GM12875 (cell line): ENCODE measurements at regions not wholly inside any gene's neighbourhood (a gene's known extent, or its start where the extent isn't known, plus 50 kb on each side); places are given as distances from the start of the nearest gene placed in this dataset.

Experiments used
- H3K4me3 ChIP-seq: one replicate; pipeline ENCODE4 v1.5.1; 2011; ENCODE audit warnings: low read depth, low read length, control low read depth
- TF ChIP-seq, protein P1 (sequence below): IDR thresholded peaks from 2 replicates; pipeline ENCODE4 v1.5.1; 2011; ENCODE audit warnings: low read depth, mild to moderate bottlenecking, control low read depth, inconsistent platforms, low read length, moderate library complexity, borderline replicate concordance; ENCODE audit not compliant: insufficient read depth

DNA sequence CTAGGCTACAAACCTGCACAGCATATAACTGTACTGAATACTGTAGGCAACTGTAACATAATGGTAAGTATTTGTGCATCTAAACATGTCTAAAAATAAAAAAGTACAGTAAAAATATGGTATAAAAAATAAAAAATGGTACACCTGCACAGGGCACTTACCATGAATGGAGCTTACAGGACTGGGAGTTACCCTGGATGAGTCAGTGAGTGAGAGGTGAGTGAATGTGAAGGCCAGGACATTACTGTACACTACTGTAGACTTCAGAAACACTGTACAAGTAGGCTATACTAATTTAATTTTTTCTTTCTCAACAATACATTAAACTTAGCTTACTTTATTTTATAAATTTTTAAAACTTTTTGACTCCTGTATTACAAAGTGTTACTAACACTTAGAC is 265.3 kb downstream of the KLF13 start:
- no peak overlapping the region for H3K4me3 ChIP-seq
- TF ChIP-seq, protein P1, sequence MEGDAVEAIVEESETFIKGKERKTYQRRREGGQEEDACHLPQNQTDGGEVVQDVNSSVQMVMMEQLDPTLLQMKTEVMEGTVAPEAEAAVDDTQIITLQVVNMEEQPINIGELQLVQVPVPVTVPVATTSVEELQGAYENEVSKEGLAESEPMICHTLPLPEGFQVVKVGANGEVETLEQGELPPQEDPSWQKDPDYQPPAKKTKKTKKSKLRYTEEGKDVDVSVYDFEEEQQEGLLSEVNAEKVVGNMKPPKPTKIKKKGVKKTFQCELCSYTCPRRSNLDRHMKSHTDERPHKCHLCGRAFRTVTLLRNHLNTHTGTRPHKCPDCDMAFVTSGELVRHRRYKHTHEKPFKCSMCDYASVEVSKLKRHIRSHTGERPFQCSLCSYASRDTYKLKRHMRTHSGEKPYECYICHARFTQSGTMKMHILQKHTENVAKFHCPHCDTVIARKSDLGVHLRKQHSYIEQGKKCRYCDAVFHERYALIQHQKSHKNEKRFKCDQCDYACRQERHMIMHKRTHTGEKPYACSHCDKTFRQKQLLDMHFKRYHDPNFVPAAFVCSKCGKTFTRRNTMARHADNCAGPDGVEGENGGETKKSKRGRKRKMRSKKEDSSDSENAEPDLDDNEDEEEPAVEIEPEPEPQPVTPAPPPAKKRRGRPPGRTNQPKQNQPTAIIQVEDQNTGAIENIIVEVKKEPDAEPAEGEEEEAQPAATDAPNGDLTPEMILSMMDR: no peak

DNA sequence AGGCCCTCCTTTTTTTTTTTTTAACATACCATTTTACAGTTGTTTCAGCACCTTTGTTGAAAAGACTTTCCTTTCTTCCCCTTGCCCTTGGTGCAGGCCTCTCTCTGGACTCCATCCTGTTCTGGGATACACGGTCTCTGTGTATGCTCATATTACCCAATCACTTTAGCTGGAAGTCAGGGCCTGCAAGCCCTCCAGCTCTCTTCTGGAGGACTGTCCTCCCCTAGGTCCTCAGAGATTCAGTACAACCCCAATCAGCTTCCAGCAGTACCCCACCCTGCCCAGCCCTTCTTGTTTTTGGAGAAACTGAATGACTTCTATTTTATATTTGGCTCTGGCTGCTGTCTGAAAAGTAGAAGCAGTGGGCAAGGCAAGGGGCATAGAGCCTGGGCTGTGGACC is 270.8 kb downstream of the KLF13 start:
- TF ChIP-seq, protein P1: no peak
- H3K4me3 ChIP-seq: no peak overlapping the region

DNA sequence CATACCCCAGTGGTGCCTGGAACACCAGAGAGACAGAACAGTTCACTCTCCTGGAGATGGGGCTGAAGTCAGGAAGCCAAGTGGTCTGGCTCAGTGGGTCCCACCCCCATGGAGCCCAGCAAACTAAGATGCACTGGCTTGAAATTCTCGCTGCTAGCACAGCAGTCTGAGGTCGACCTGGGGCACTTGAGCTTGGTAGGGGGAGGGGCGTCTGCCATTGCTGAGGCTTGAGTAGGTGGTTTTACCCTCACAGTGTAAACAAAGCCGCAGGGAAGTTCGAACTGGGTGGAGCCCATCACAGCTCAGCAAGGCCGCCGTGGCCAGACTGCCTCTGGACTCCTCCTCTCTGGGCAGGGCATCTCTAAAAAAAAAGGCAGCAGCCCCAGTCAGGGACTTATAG is 272.0 kb downstream of the KLF13 start:
- TF ChIP-seq, protein P1: no peak
- no peak overlapping the region for H3K4me3 ChIP-seq

DNA sequence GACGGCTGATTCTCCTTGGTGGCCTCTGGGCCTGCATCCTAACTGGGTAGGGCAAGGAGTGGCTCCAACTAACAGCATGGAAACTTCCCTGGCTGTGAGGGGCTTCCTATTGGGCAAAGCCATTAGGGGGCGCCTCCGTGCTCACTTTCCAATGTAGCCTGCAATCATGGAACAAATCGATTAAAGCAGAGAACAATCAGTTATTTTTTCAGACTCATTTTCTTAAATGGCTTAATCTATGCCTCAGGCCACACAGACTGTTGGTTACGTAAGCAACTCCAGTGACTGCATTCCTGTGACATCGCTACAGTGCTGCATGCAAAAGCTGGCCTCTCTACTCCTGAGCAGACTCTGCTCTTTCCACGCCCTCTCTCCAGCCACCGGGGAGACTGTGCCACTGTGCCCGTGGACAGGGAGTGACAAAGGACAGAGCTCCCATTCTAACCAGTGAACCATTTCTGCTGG is 278.9 kb downstream of the KLF13 start:
- TF ChIP-seq, protein P1: no peak
- H3K4me3 ChIP-seq: no peak overlapping the region

DNA sequence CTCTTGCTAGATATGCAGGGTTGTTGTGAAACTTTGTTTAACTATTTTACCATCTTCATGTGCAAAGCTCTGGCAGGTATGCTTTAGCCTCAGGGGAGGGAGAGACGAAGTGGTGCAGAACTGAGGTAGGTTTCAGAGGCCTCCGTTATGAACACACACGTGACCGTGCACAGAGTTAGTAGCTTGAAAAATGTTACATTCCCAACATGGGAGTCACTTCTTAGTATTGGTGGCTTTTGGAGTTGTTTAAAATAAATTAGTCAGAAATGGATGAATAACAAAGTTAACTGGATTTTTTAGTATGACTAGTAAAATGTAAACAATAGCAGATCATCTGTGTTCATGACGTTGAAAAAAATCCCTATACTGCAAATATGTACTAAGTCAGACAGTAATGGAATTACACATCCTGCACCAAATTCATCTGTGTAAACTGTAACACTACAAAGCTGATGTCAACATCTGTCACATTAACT is 279.6 kb downstream of the KLF13 start:
- H3K4me3 ChIP-seq: no peak overlapping the region
- TF ChIP-seq, protein P1: no peak

DNA sequence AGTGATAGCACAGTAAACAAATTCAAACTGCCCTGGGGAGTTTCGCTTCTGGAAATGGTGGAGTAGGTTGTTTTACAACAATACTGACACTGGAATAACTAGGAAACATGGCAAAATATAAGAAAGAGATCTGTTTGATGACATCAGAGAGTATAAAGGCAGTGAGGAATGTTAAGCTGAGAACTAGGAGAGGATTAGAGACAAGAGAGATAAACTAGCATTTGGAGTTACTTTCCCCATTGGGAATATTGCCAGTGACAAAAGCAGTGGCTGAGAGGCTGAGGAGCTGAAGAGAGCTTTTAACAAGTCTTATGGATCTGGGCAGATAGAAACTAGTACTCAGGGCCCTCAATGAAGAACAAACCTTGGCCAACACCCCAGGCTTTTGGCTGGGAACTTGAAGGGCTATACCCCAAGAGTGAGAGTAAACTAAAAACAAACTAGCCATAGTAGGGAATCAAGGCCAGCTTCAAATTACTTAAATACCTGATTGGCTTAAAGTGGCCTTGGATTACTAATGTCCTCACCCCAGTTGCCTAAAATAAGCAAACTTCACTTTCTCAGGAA is 280.4 kb downstream of the KLF13 start:
- no peak overlapping the region for H3K4me3 ChIP-seq

DNA sequence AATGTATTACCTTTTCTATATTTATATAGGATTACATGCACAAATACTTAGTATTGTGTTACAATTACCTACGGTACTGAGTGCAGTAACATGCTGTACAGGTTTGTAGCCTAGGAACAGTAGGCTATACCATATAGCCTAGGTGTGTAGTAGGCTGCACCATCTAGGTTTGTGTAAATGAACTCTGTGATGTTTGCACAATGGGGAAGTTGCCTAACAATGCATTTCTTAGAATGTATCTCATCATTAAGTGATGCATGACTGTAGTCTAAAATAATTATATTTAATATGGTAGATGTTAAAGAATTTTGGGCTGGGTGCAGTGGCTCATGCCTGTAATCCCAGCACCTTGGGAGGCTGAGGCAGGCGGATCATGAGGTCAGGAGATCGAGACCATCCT is 281.0 kb downstream of the KLF13 start:
- TF ChIP-seq, protein P1: no peak
- H3K4me3 ChIP-seq: no peak overlapping the region

More for the DNA sequence above, 280.4 kb downstream of the KLF13 start:
- TF ChIP-seq, protein P1: no peak
